SK-N-SH treated with all-trans-retinoic acid at 6 μM for 48 hours (cell line): ENCODE measurements at regions not wholly inside any gene's neighbourhood (a gene's known extent, or its start where the extent isn't known, plus 50 kb on each side); places are given as distances from the start of the nearest gene placed in this dataset.
A peak's percentile ranks its signal among the peaks of the same experiment; 100 is the strongest.

Experiments used
- ATAC-seq: fragments of 200-7000 bp; cut with Tn5 transposase; 3 replicates; pipeline ENCODE4 v1.9.1; 2020; ENCODE audit warnings: mild to moderate bottlenecking, moderate library complexity
- ARNTL ChIP-seq: fragments of 450-650 bp; formaldehyde crosslinking; IDR thresholded peaks from 2 replicates; pipeline ENCODE4 v1.5.0; 2020; ENCODE audit warnings: low read depth, mild to moderate bottlenecking, moderate library complexity, borderline replicate concordance
- BACH2 ChIP-seq: fragments of 250-450 bp; sonication (Bioruptor Pico); IDR thresholded peaks from 2 replicates; pipeline ENCODE4 v1.9.0; 2021; ENCODE audit warnings: mild to moderate bottlenecking, borderline replicate concordance
- CREB5 ChIP-seq: fragments of 250-450 bp; sonication (Bioruptor Pico); IDR thresholded peaks from 2 replicates; pipeline ENCODE4 v1.5.1; 2020; ENCODE audit warnings: low read depth, mild to moderate bottlenecking, moderate library complexity
- CSDC2 ChIP-seq: fragments of 250-450 bp; sonication (Bioruptor Pico); IDR thresholded peaks from 2 replicates; pipeline ENCODE4 v1.5.0; 2020; ENCODE audit warnings: mild to moderate bottlenecking, moderate library complexity
- ESRRG ChIP-seq: fragments of 250-450 bp; sonication (Bioruptor Pico); IDR thresholded peaks from 2 replicates; pipeline ENCODE4 v1.6.1; 2021; ENCODE audit warnings: mild to moderate bottlenecking
- GLIS3 ChIP-seq: fragments of 250-450 bp; sonication (Bioruptor Pico); IDR thresholded peaks from 2 replicates; pipeline ENCODE4 v1.5.0; 2020; ENCODE audit warnings: mild to moderate bottlenecking, moderate library complexity
- ISL1 ChIP-seq: fragments of 250-450 bp; sonication (Bioruptor Pico); IDR thresholded peaks from 2 replicates; pipeline ENCODE4 v2.1.2; 2022; ENCODE audit warnings: mild to moderate bottlenecking, moderate library complexity
- OSR1 ChIP-seq: fragments of 250-450 bp; sonication (Bioruptor Pico); IDR thresholded peaks from 2 replicates; pipeline ENCODE4 v1.8.0; 2022; ENCODE audit warnings: moderate library complexity, mild to moderate bottlenecking, inconsistent platforms
- POU6F1 ChIP-seq: fragments of 250-450 bp; sonication (Bioruptor Pico); IDR thresholded peaks from 2 replicates; pipeline ENCODE4 v1.8.0; 2021; ENCODE audit warnings: low read depth, mild to moderate bottlenecking, moderate library complexity, borderline replicate concordance
- PPARA ChIP-seq: fragments of 250-450 bp; sonication (Bioruptor Pico); IDR thresholded peaks from 2 replicates; pipeline ENCODE4 v1.5.0; 2020; ENCODE audit warnings: mild to moderate bottlenecking, borderline replicate concordance
- RARB ChIP-seq: fragments of 250-450 bp; sonication (Bioruptor Pico); IDR thresholded peaks from 2 replicates; pipeline ENCODE4 v1.8.0; 2021; ENCODE audit warnings: mild to moderate bottlenecking, moderate library complexity
- SNAI2 ChIP-seq: fragments of 250-450 bp; sonication (Bioruptor Pico); IDR thresholded peaks from 2 replicates; pipeline ENCODE4 v1.5.0; 2020; ENCODE audit warnings: mild to moderate bottlenecking, moderate library complexity
- TCF4 ChIP-seq: fragments of 250-450 bp; sonication (Bioruptor Pico); IDR thresholded peaks from 2 replicates; pipeline ENCODE4 v1.8.0; 2021; ENCODE audit warnings: mild to moderate bottlenecking, moderate library complexity, borderline replicate concordance
- TOX ChIP-seq: fragments of 250-450 bp; sonication (Bioruptor Pico); IDR thresholded peaks from 2 replicates; pipeline ENCODE4 v1.8.0; 2021; ENCODE audit warnings: mild to moderate bottlenecking, moderate library complexity, borderline replicate concordance
- TSHZ2 ChIP-seq: fragments of 250-450 bp; sonication (Bioruptor Pico); IDR thresholded peaks from 2 replicates; pipeline ENCODE4 v1.5.0; 2020; ENCODE audit warnings: mild to moderate bottlenecking, moderate library complexity
- ZFP3 ChIP-seq: fragments of 250-450 bp; sonication (Bioruptor Pico); IDR thresholded peaks from 2 replicates; pipeline ENCODE4 v1.5.0; 2020; ENCODE audit warnings: mild to moderate bottlenecking, moderate library complexity
- ZFP30 ChIP-seq: fragments of 450-650 bp; formaldehyde crosslinking; IDR thresholded peaks from 2 replicates; pipeline ENCODE4 v1.5.0; 2022; ENCODE audit warnings: mild to moderate bottlenecking, moderate library complexity
- ZNF565 ChIP-seq: fragments of 450-650 bp; formaldehyde crosslinking; conservative IDR thresholded peaks from 2 replicates; pipeline ENCODE4 v1.5.0; 2020; ENCODE audit warnings: low read depth, mild to moderate bottlenecking, moderate library complexity
- ZNF70 ChIP-seq: fragments of 450-650 bp; formaldehyde crosslinking; IDR thresholded peaks from 2 replicates; pipeline ENCODE4 v1.5.0; 2020; ENCODE audit warnings: mild to moderate bottlenecking, moderate library complexity
- ZNF8 ChIP-seq: fragments of 450-650 bp; formaldehyde crosslinking; IDR thresholded peaks from 2 replicates; pipeline ENCODE4 v1.5.0; 2020; ENCODE audit warnings: mild to moderate bottlenecking, moderate library complexity
- TF ChIP-seq, protein P1 (sequence below): fragments of 250-450 bp; sonication (Bioruptor Pico); IDR thresholded peaks from 2 replicates; pipeline ENCODE4 v1.8.0; 2020; ENCODE audit warnings: mild to moderate bottlenecking, moderate library complexity, borderline replicate concordance
- TF ChIP-seq, protein P2 (sequence below): fragments of 250-450 bp; sonication (Bioruptor Pico); IDR thresholded peaks from 2 replicates; pipeline ENCODE4 v1.5.1; 2021; ENCODE audit warnings: mild to moderate bottlenecking, moderate library complexity

GRCh38 chr1:235018161-235018560, 110.5 kb downstream of the TOMM20 start:
- TF ChIP-seq CSDC2 (CRISPR knock-in tag) (no peak), TCF4 (CRISPR knock-in tag) (no peak), OSR1 (no peak), ZFP30 (no peak), PPARA (CRISPR knock-in tag) (no peak), ZFP3 (CRISPR knock-in tag) (no peak), ZNF70 (CRISPR knock-in tag) (no peak), TOX (CRISPR knock-in tag) (no peak), TSHZ2 (CRISPR knock-in tag) (no peak), ESRRG (CRISPR knock-in tag) (no peak)
- ATAC-seq: peak; percentile 89

GRCh38 chr1:235017719-235018118, 110.9 kb downstream of the TOMM20 start:
- peak; percentile 18; the same call in 2 of the 3 replicates for ATAC-seq
- TF ChIP-seq SNAI2 (CRISPR knock-in tag): no peak
- no peak for TF ChIP-seq BACH2 (CRISPR knock-in tag)
- no peak for TF ChIP-seq GLIS3 (CRISPR knock-in tag)

- TF ChIP-seq OSR1 (no peak), ISL1 (no peak), ZNF8 (CRISPR knock-in tag) (no peak), ESRRG (CRISPR knock-in tag) (no peak)
- TF ChIP-seq, protein P1, sequence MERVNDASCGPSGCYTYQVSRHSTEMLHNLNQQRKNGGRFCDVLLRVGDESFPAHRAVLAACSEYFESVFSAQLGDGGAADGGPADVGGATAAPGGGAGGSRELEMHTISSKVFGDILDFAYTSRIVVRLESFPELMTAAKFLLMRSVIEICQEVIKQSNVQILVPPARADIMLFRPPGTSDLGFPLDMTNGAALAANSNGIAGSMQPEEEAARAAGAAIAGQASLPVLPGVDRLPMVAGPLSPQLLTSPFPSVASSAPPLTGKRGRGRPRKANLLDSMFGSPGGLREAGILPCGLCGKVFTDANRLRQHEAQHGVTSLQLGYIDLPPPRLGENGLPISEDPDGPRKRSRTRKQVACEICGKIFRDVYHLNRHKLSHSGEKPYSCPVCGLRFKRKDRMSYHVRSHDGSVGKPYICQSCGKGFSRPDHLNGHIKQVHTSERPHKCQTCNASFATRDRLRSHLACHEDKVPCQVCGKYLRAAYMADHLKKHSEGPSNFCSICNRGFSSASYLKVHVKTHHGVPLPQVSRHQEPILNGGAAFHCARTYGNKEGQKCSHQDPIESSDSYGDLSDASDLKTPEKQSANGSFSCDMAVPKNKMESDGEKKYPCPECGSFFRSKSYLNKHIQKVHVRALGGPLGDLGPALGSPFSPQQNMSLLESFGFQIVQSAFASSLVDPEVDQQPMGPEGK (CRISPR knock-in tag): no peak
- no peak for ATAC-seq
Observed at GRCh38 chr1:235017191-235017590, 111.4 kb downstream of the TOMM20 start.

- no peak for ATAC-seq
- TF ChIP-seq TCF4 (CRISPR knock-in tag): no peak
- no peak for TF ChIP-seq CSDC2 (CRISPR knock-in tag)
- no peak for TF ChIP-seq ZFP3 (CRISPR knock-in tag)
- TF ChIP-seq ZNF565: no peak
- TF ChIP-seq TSHZ2 (CRISPR knock-in tag): no peak
- TF ChIP-seq ESRRG (CRISPR knock-in tag): no peak
- no peak for TF ChIP-seq POU6F1 (CRISPR knock-in tag)
- TF ChIP-seq, protein P2, sequence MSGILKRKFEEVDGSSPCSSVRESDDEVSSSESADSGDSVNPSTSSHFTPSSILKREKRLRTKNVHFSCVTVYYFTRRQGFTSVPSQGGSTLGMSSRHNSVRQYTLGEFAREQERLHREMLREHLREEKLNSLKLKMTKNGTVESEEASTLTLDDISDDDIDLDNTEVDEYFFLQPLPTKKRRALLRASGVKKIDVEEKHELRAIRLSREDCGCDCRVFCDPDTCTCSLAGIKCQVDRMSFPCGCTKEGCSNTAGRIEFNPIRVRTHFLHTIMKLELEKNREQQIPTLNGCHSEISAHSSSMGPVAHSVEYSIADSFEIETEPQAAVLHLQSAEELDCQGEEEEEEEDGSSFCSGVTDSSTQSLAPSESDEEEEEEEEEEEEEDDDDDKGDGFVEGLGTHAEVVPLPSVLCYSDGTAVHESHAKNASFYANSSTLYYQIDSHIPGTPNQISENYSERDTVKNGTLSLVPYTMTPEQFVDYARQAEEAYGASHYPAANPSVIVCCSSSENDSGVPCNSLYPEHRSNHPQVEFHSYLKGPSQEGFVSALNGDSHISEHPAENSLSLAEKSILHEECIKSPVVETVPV: no peak
- no peak for TF ChIP-seq BACH2 (CRISPR knock-in tag)
- no peak for TF ChIP-seq ARNTL
- TF ChIP-seq ZFP30: no peak
- TF ChIP-seq RARB (CRISPR knock-in tag): no peak
- no peak for TF ChIP-seq ZNF70 (CRISPR knock-in tag)
- TF ChIP-seq SNAI2 (CRISPR knock-in tag): no peak
- no peak for TF ChIP-seq CREB5 (CRISPR knock-in tag)
Observed at GRCh38 chr1:235015291-235015985, 113.2 kb downstream of the TOMM20 start.
